ENCODE measurements at regions not wholly inside any gene's neighbourhood (a gene's known extent, or its start where the extent isn't known, plus 50 kb on each side); places are given as distances from the start of the nearest gene placed in this dataset.

DNA sequence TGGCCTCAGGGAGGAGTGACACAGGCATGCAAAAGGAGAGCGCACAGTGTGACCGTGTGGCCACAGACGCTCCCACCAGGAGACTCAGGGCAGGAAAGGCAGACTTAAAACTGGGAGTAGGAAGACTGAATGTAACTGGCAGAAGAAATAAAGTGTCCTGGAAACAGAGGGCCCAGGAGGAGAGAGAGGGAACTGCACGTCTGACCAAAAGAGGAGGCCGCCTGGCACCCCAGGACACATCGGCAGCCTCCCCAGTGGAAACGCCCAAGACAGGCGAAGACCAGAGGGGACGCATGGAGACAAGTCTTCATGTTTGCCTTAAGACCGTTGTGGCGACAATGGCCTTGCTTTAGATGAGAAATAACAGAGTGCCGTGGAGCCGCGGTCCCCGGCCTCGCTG lies 163.6 kb upstream of the ALKAL2 start:
- no peaks in the 10 kb centered on the region for H3K79me1 ChIP-seq (ENCODE audit: low read depth, low read length)
- H3K27me3 ChIP-seq (replicated peaks in 1 of 4; ENCODE audit: control insufficient read depth in 3 of 4, extremely low read depth in 1 of 4, insufficient read depth in 3 of 4, low read length in 3 of 4): no peaks in the 10 kb centered on the region; a peak in 1 of 7 replicates
- no peak overlapping the region for H2BK120ac ChIP-seq (replicated peaks; ENCODE audit: low read depth, low read length)
- TF ChIP-seq CBX5 (IDR thresholded peaks at IDR 0.05; ENCODE audit: low read depth, low read length): no peak
- TF ChIP-seq, protein P1, sequence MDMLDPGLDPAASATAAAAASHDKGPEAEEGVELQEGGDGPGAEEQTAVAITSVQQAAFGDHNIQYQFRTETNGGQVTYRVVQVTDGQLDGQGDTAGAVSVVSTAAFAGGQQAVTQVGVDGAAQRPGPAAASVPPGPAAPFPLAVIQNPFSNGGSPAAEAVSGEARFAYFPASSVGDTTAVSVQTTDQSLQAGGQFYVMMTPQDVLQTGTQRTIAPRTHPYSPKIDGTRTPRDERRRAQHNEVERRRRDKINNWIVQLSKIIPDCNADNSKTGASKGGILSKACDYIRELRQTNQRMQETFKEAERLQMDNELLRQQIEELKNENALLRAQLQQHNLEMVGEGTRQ (IDR thresholded peaks at IDR 0.05; ENCODE audit: low read length): no peak
- no peak for TF ChIP-seq SP4 (IDR thresholded peaks at IDR 0.05; ENCODE audit: low read length)
- no peak for TF ChIP-seq SIRT6 (IDR thresholded peaks at IDR 0.05; ENCODE audit: low read length)
- no peak for TF ChIP-seq EGR1 (IDR thresholded peaks at IDR 0.05; ENCODE audit: borderline replicate concordance, low read depth, low read length)
- H3K4ac ChIP-seq (replicated peaks; ENCODE audit: insufficient read length, low read depth, low read length): no peak overlapping the region
- H3K56ac ChIP-seq (replicated peaks; ENCODE audit: insufficient read length, low read depth, low read length): no peak overlapping the region
- no peak overlapping the region for H2AK5ac ChIP-seq (ENCODE audit: low read depth, low read length)
- H3K23ac ChIP-seq (ENCODE audit: insufficient read length): no peak overlapping the region
- no peak overlapping the region for H4K91ac ChIP-seq (replicated peaks; ENCODE audit: insufficient read length, low read length)
- no peaks in the 10 kb centered on the region for H3K23me2 ChIP-seq (ENCODE audit: low read depth, low read length)
- CTCF ChIA-PET (ENCODE audit: partially characterized antibody): no interaction called here
- H4K5ac ChIP-seq (ENCODE audit: insufficient read length, low read depth, low read length): no peak overlapping the region
- H3K4me1 ChIP-seq (replicated peaks in 1 of 4; ENCODE audit: control insufficient read depth in 3 of 4, insufficient read depth in 4 of 4, low read length in 3 of 4): peaks cover 0 to 3% (median 1%) of the 10 kb centered on the region in 4 experiments; a peak in 3 of 7 replicates
- H3K18ac ChIP-seq (ENCODE audit: extremely low read depth, low read length): no peak overlapping the region
- no peak overlapping the region for H2BK12ac ChIP-seq (ENCODE audit: low read depth, low read length)
- no peak overlapping the region for H3K4me2 ChIP-seq (ENCODE audit: insufficient read depth in 1 of 2, low read depth in 2 of 2, low read length in 2 of 2)
- H3K9me3 ChIP-seq (ENCODE audit: insufficient read depth in 2 of 2, low read depth in 1 of 2, low read length in 1 of 2): peaks cover 0 to 6% of the 10 kb centered on the region in 2 experiments; a peak in 1 of 4 replicates
- H3K27ac ChIP-seq (ENCODE audit: low read depth, low read length): no peak overlapping the region
- no peak overlapping the region for H2AFZ ChIP-seq (ENCODE audit: low read length)
- POLR2A ChIA-PET (ENCODE audit: partially characterized antibody): no interaction called here
- DNase-seq (ENCODE audit: low read depth in 1 of 2, low spot score in 2 of 2): no peak
- no peak overlapping the region for H2BK20ac ChIP-seq (ENCODE audit: low read length)
- whole genome bisulfite sequencing, 2 experiments (ENCODE audit: extremely low coverage in 1 of 2, insufficient coverage in 1 of 2, insufficient read length in 1 of 2, insufficient replicate concordance in 2 of 2, low coverage in 1 of 2, low lambda C conversion rate in 2 of 2, missing lambda C conversion rate in 1 of 2): 92% methylated on average over 16 of the region's 16 CpGs; no CpG with 5 or more reads in 1 of the 2 experiments
- no peaks in the 10 kb centered on the region for H3K36me3 ChIP-seq (ENCODE audit: control insufficient read depth in 2 of 4, insufficient read depth in 4 of 4, low read length in 3 of 4)
- H2BK5ac ChIP-seq (ENCODE audit: low read depth, low read length): no peak overlapping the region
- H3K14ac ChIP-seq (ENCODE audit: insufficient read length): no peak overlapping the region
- H4K8ac ChIP-seq (ENCODE audit: extremely low read depth, insufficient read depth, low read length): no peak overlapping the region
- H3K9ac ChIP-seq (replicated peaks in 1 of 4; ENCODE audit: extremely low read depth in 1 of 4, low read depth in 3 of 4, low read length in 3 of 4): no peak overlapping the region
- H3K79me2 ChIP-seq (ENCODE audit: control insufficient read depth in 1 of 2, insufficient read depth in 2 of 2, low read length in 2 of 2): no peaks in the 10 kb centered on the region
- no peak for FAIRE-seq
- no peaks in the 10 kb centered on the region for H4K20me1 ChIP-seq (replicated peaks in 1 of 2; ENCODE audit: control insufficient read depth in 1 of 2, insufficient read depth in 2 of 2, low read length in 2 of 2)
- H2BK15ac ChIP-seq (ENCODE audit: low read length): no peak overlapping the region
- H3K4me3 ChIP-seq (ENCODE audit: extremely low read depth in 1 of 4, insufficient read depth in 2 of 4, low read depth in 3 of 4, low read length in 4 of 4): no peak overlapping the region
